Thyroid gland (tissue), 4 donors: ENCODE measurements at regions not wholly inside any gene's neighbourhood (a gene's known extent, or its start where the extent isn't known, plus 50 kb on each side); places are given as distances from the start of the nearest gene placed in this dataset.

Experiments
- DNase-seq, 2 donors: peaks; one replicate each; pipeline ENCODE4 v3.0.0-alpha.2; 2019
- H3K27ac ChIP-seq, 3 donors: fragments of 200-600 bp; sonication (generic); 1 replicate in 2 of 3; 2 replicates in 1 of 3; pipeline ENCODE4 v1.5.1; 2016 to 2019; ENCODE audit warnings: mild to moderate bottlenecking in 1 of 3, moderate library complexity in 1 of 3
- H3K27me3 ChIP-seq: fragments of 200-600 bp; sonication (generic); one replicate; pipeline ENCODE4 v1.5.1; 2019
- H3K36me3 ChIP-seq, 2 donors: fragments of 200-600 bp; sonication (generic); one replicate each; pipeline ENCODE4 v1.5.1; 2016 to 2019
- H3K4me1 ChIP-seq, 2 donors: fragments of 200-600 bp; sonication (generic); one replicate each; pipeline ENCODE4 v1.5.1; 2017 to 2019
- H3K4me3 ChIP-seq, 3 donors: fragments of 200-600 bp; sonication (generic); replicated peaks in 1 of 3; 1 replicate in 2 of 3; 2 replicates in 1 of 3; pipeline ENCODE4 v1.5.1; 2016; ENCODE audit warnings: mild to moderate bottlenecking in 1 of 3
- H3K9me3 ChIP-seq: fragments of 200-600 bp; sonication (generic); one replicate; pipeline ENCODE4 v1.5.1; 2017
- CTCF ChIP-seq, 6 experiments: fragments of 200-600 bp in 3 of 6; fragments of 450-650 bp in 3 of 6; sonication (generic) in 3 of 6; IDR thresholded peaks; one replicate each; pipeline ENCODE4 v1.5.1; 2016 to 2019; ENCODE audit warnings: antibody characterized with exemption in 6 of 6, mild to moderate bottlenecking in 2 of 6, inconsistent platforms in 1 of 6, moderate library complexity in 1 of 6
- POLR2A ChIP-seq, 2 donors: fragments of 450-650 bp; IDR thresholded peaks; one replicate each; pipeline ENCODE4 v1.6.1; 2017; ENCODE audit warnings: antibody characterized with exemption in 2 of 2, mild to moderate bottlenecking in 2 of 2, moderate library complexity in 1 of 2
- WGBS, 2 donors: methylation state at CpG; one replicate each; pipeline ENCODE4 v1.1.5; 2017; 5-methylcytosine and 5-hydroxymethylcytosine counted together
- intact Hi-C: fragments of 100-400 bp; cut with DNase I; formaldehyde crosslinking; loops from one replicate; pipeline ENCODE4 v1.15.1; 2023

DNA sequence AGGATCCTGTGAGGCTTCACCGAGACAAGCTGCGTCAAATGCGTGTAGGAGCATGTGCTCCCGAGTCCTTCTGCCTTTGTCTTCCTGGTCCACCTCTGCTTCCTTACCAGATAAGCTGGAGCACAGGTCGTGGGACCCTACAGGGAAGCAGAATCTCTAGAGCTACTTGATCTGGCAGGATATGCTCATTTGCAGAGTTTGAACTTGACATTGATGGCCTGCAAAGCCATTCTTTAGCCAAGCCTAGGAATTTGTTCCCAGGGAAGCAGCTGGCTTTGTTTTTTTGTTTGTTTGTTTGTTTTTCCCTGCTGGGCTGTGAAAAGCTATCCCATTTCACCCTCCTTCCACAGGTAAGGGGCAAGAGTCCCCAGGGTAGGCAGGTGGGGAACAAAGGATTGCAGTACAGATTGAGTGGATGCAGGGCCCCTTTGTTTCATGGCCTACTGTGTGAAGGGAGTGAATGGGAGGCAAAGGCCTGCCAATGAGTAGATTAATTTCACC is 200.0 kb upstream of the BMPER start:
- no peak for TF ChIP-seq CTCF (IDR thresholded peaks at IDR 0.05)
- TF ChIP-seq POLR2A (IDR thresholded peaks at IDR 0.05): no peak
- no peaks in the 10 kb centered on the region for H3K4me1 ChIP-seq
- no peaks in the 10 kb centered on the region for H3K36me3 ChIP-seq
- DNase-seq: no peak
- WGBS, 2 donors: 92 to 94% methylated on average over 5 of the region's 5 CpGs
- H3K27ac ChIP-seq: no peak overlapping the region
- H3K9me3 ChIP-seq: no peaks in the 10 kb centered on the region
- no peaks in the 10 kb centered on the region for H3K27me3 ChIP-seq
- intact Hi-C loops: no loop called here
- no peak overlapping the region for H3K4me3 ChIP-seq

- intact Hi-C loops: no loop called here
- WGBS, 2 donors: 89 to 90% methylated on average over 2 of the region's 2 CpGs
- no peak for DNase-seq
Observed at GRCh38 chr7:33706186-33706585, 199.2 kb upstream of the BMPER start.

DNA sequence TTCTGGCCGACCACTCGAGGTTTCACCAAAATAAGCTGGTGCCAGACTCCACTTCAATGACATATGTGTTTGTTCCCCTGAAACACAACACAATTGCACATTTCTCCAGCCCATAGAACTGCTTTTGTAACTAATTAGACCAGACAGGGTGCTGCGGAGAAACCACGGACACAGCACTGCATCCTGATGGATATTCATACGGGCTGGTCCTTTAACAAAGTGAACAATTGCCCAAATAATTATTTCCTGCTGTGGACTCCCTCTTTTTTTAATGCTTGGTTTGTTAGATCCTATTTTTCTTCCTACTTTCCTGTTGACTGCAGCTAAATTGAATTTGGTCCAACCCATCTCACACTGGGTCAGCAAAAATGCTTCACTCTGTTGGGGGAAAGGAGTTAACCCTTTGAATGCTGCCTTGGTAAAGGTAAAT is 198.6 kb upstream of the BMPER start:
- H3K4me3 ChIP-seq: no peak overlapping the region
- no peaks in the 10 kb centered on the region for H3K36me3 ChIP-seq
- H3K27me3 ChIP-seq: no peaks in the 10 kb centered on the region
- TF ChIP-seq POLR2A (IDR thresholded peaks at IDR 0.05): no peak
- TF ChIP-seq CTCF (IDR thresholded peaks at IDR 0.05): no peak
- DNase-seq: no peak
- intact Hi-C loops: no loop called here
- no peaks in the 10 kb centered on the region for H3K4me1 ChIP-seq
- WGBS, 2 donors: 55 to 58% methylated on average over 5 of the region's 5 CpGs
- no peak overlapping the region for H3K27ac ChIP-seq
- H3K9me3 ChIP-seq: no peaks in the 10 kb centered on the region

More at GRCh38 chr7:33706186-33706585, 199.2 kb upstream of the BMPER start:
- H3K4me1 ChIP-seq: no peaks in the 10 kb centered on the region
- H3K9me3 ChIP-seq: no peaks in the 10 kb centered on the region
- no peaks in the 10 kb centered on the region for H3K36me3 ChIP-seq
- TF ChIP-seq POLR2A (IDR thresholded peaks at IDR 0.05): no peak
- no peak for TF ChIP-seq CTCF (IDR thresholded peaks at IDR 0.05)
- H3K27me3 ChIP-seq: no peaks in the 10 kb centered on the region
- H3K27ac ChIP-seq: no peak overlapping the region
- no peak overlapping the region for H3K4me3 ChIP-seq

DNA sequence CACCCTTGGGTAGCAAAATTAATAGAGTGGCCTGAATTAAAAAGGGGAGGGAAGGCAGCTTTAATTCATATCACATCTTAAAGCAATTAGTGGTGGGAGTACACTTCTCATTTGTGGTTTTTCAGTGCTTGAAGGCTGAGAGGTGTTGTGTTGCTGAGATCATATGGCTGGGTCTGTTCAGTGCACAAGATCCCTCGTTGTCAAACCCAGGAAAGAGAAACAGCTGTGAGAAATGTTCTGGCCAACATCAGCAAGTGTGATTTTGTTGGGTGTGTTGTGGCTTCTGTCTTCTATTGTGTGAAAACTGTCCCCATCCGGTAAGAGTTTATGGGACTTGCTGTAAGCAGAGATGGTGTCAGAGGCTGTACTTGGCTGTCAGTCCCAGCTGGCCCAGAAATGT is 197.9 kb upstream of the BMPER start:
- 53 to 64% methylated on average over 2 of the region's 2 CpGs for WGBS, 2 donors
- Histone ChIP-seq H3K27ac (no peak overlapping the region), H3K4me1 (no peaks in the 10 kb centered on the region), H3K36me3 (no peaks in the 10 kb centered on the region), H3K4me3 (no peak overlapping the region), H3K27me3 (no peaks in the 10 kb centered on the region), H3K9me3 (no peaks in the 10 kb centered on the region)
- intact Hi-C loops: no loop called here
- TF ChIP-seq POLR2A (IDR thresholded peaks at IDR 0.05) (no peak), CTCF (IDR thresholded peaks at IDR 0.05) (no peak)
- no peak for DNase-seq

GRCh38 chr7:33710608-33711007 is 194.7 kb upstream of the BMPER start:
- Histone ChIP-seq H3K4me1 (no peaks in the 10 kb centered on the region), H3K9me3 (no peaks in the 10 kb centered on the region), H3K4me3 (no peak overlapping the region), H3K27ac (no peak overlapping the region), H3K27me3 (no peaks in the 10 kb centered on the region), H3K36me3 (no peaks in the 10 kb centered on the region)
- no peak for DNase-seq
- TF ChIP-seq CTCF (IDR thresholded peaks at IDR 0.05) (no peak), POLR2A (IDR thresholded peaks at IDR 0.05) (no peak)
- intact Hi-C loops: no loop called here
